Neural progenitor cell (in vitro differentiated cells): ENCODE measurements at regions not wholly inside any gene's neighbourhood (a gene's known extent, or its start where the extent isn't known, plus 50 kb on each side); places are given as distances from the start of the nearest gene placed in this dataset.

Experiments used
- EZH2 ChIP-seq: fragments of 200-600 bp; sonication (generic); IDR thresholded peaks from 2 replicates; pipeline ENCODE4 v1.6.1; 2017; ENCODE audit warnings: antibody characterized with exemption, mild to moderate bottlenecking, moderate library complexity
- TF ChIP-seq, protein P1 (sequence below): fragments of 200-600 bp; sonication (generic); IDR thresholded peaks from 2 replicates; pipeline ENCODE4 v1.5.1; 2017; ENCODE audit warnings: antibody characterized with exemption, mild to moderate bottlenecking

GRCh38 chr11:7858006-7858405 lies 61.3 kb upstream of the OR5P2 start:
- TF ChIP-seq, protein P1, sequence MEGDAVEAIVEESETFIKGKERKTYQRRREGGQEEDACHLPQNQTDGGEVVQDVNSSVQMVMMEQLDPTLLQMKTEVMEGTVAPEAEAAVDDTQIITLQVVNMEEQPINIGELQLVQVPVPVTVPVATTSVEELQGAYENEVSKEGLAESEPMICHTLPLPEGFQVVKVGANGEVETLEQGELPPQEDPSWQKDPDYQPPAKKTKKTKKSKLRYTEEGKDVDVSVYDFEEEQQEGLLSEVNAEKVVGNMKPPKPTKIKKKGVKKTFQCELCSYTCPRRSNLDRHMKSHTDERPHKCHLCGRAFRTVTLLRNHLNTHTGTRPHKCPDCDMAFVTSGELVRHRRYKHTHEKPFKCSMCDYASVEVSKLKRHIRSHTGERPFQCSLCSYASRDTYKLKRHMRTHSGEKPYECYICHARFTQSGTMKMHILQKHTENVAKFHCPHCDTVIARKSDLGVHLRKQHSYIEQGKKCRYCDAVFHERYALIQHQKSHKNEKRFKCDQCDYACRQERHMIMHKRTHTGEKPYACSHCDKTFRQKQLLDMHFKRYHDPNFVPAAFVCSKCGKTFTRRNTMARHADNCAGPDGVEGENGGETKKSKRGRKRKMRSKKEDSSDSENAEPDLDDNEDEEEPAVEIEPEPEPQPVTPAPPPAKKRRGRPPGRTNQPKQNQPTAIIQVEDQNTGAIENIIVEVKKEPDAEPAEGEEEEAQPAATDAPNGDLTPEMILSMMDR, result no peak
- no peak for TF ChIP-seq EZH2
